GM12891 (cell line): ENCODE measurements at regions not wholly inside any gene's neighbourhood (a gene's known extent, or its start where the extent isn't known, plus 50 kb on each side); places are given as distances from the start of the nearest gene placed in this dataset.

Experiments
- POLR2A ChIP-seq: IDR thresholded peaks from 2 replicates; pipeline ENCODE4 v1.6.1; 2011; ENCODE audit warnings: low read depth, low read length, control low read depth
- SPI1 ChIP-seq: IDR thresholded peaks from 2 replicates; pipeline ENCODE4 v1.6.1; 2011; ENCODE audit warnings: low read depth, low read length, control low read depth
- TAF1 ChIP-seq: IDR thresholded peaks from 2 replicates; pipeline ENCODE4 v1.6.1; 2011; ENCODE audit warnings: low read depth, low read length, control low read depth

- TF ChIP-seq POLR2A, result no peak
- no peak for TF ChIP-seq SPI1
- no peak for TF ChIP-seq TAF1
Measured at GRCh38 chr4:133483600-133484246, 334.6 kb downstream of the PCDH10 start.
